H1 (cell line): ENCODE measurements at regions not wholly inside any gene's neighbourhood (a gene's known extent, or its start where the extent isn't known, plus 50 kb on each side); places are given as distances from the start of the nearest gene placed in this dataset.

Experiments
- CTCF ChIA-PET: fragments of 300-600 bp; sonication (Branson Sonifier 250); formaldehyde crosslinking; loops from one replicate; lab custom pipeline; 2021; ENCODE audit not compliant: partially characterized antibody; lab: Charles Lee
- POLR2A ChIA-PET: fragments of 300-600 bp; sonication (Branson Sonifier 250); formaldehyde crosslinking; loops from one replicate; lab custom pipeline; 2021; ENCODE audit warnings: inconsistent platforms; ENCODE audit not compliant: partially characterized antibody; lab: Charles Lee
- DNase-seq, 2 experiments: peaks; one replicate each; pipeline versions ENCODE4 v3.0.0 to v3.0.0-alpha.2; 2010 to 2022; ENCODE audit warnings: low spot score in 2 of 2, low read depth in 1 of 2, mixed read lengths in 1 of 2
- FAIRE-seq: peaks from 2 replicates; lab custom pipeline; 2011; peaks lifted over from hg19 to GRCh38; lab: Jason Lieb, UNC
- H2AFZ ChIP-seq: 2 replicates; pipeline ENCODE4 v1.8.1; 2012; ENCODE audit warnings: low read length, inconsistent platforms
- H2AK5ac ChIP-seq: 2 replicates; pipeline ENCODE4 v1.6.1; 2013; ENCODE audit warnings: low read depth, low read length
- H2BK120ac ChIP-seq: replicated peaks from 2 replicates; pipeline ENCODE3; 2013; ENCODE audit warnings: low read depth, low read length, inconsistent platforms
- H2BK12ac ChIP-seq: 2 replicates; pipeline ENCODE4 v1.6.1; 2013; ENCODE audit warnings: low read depth, low read length
- H2BK15ac ChIP-seq: 2 replicates; pipeline ENCODE4 v1.6.1; 2013; ENCODE audit warnings: low read length
- H2BK20ac ChIP-seq: 2 replicates; pipeline ENCODE4 v1.6.1; 2013; ENCODE audit warnings: low read length
- H2BK5ac ChIP-seq: 2 replicates; pipeline ENCODE4 v1.6.1; 2013; ENCODE audit warnings: low read depth, low read length
- H3K14ac ChIP-seq: 2 replicates; pipeline ENCODE4 v1.6.1; 2013; ENCODE audit warnings: inconsistent platforms; ENCODE audit not compliant: insufficient read length
- H3K18ac ChIP-seq: 2 replicates; pipeline ENCODE4 v1.6.1; 2013; ENCODE audit warnings: low read length; ENCODE audit errors: extremely low read depth
- H3K23ac ChIP-seq: 2 replicates; pipeline ENCODE4 v1.6.1; 2013; ENCODE audit warnings: inconsistent platforms; ENCODE audit not compliant: insufficient read length
- H3K23me2 ChIP-seq: 2 replicates; pipeline ENCODE4 v1.6.1; 2013; ENCODE audit warnings: low read depth, low read length
- H3K27ac ChIP-seq: 2 replicates; pipeline ENCODE4 v1.6.1; 2011; ENCODE audit warnings: low read depth, low read length, inconsistent platforms
- H3K27me3 ChIP-seq, 4 experiments: replicated peaks in 1 of 4; 1 replicate in 1 of 4; 2 replicates in 3 of 4; pipeline versions ENCODE4 v1.6.1 to v1.8.1; 2011 to 2013; ENCODE audit warnings: low read length in 3 of 4, mild to moderate bottlenecking in 3 of 4, inconsistent platforms in 2 of 4, mixed read lengths in 2 of 4, moderate library complexity in 1 of 4; ENCODE audit not compliant: control insufficient read depth in 3 of 4, insufficient read depth in 3 of 4; ENCODE audit errors: extremely low read depth in 1 of 4
- H3K36me3 ChIP-seq, 4 experiments: 2 replicates each; pipeline versions ENCODE4 v1.6.1 to v1.8.1; 2011 to 2013; ENCODE audit warnings: mild to moderate bottlenecking in 4 of 4, low read length in 3 of 4, moderate library complexity in 2 of 4, control low read depth in 1 of 4, inconsistent platforms in 1 of 4; ENCODE audit not compliant: insufficient read depth in 4 of 4, control insufficient read depth in 2 of 4
- H3K4ac ChIP-seq: replicated peaks from 2 replicates; pipeline ENCODE3; 2013; ENCODE audit warnings: low read length, low read depth, mixed read lengths, inconsistent platforms; ENCODE audit not compliant: insufficient read length
- H3K4me1 ChIP-seq, 4 experiments: replicated peaks in 1 of 4; 1 replicate in 1 of 4; 2 replicates in 3 of 4; pipeline versions ENCODE4 v1.6.1 to v1.8.1; 2011 to 2013; ENCODE audit warnings: low read length in 3 of 4, inconsistent platforms in 2 of 4, mixed read lengths in 1 of 4; ENCODE audit not compliant: insufficient read depth in 4 of 4, control insufficient read depth in 3 of 4
- H3K4me2 ChIP-seq, 2 experiments: 2 replicates each; pipeline versions ENCODE4 v1.6.1 to v1.8.1; 2011 to 2013; ENCODE audit warnings: low read depth in 2 of 2, low read length in 2 of 2, control low read depth in 1 of 2, inconsistent platforms in 1 of 2, mild to moderate bottlenecking in 1 of 2; ENCODE audit not compliant: insufficient read depth in 1 of 2
- H3K4me3 ChIP-seq, 4 experiments: fragments of 200-600, 300-600 bp in 1 of 4; sonication (generic), shearing (Covaris generic), sonication (Bioruptor Twin) in 1 of 4; 2 replicates each; pipeline versions ENCODE4 v1.5.1 to v1.8.1; 2011 to 2016; ENCODE audit warnings: low read length in 4 of 4, low read depth in 3 of 4, control low read depth in 2 of 4, inconsistent platforms in 2 of 4, mild to moderate bottlenecking in 2 of 4, mixed read lengths in 1 of 4, moderate library complexity in 1 of 4; ENCODE audit not compliant: insufficient read depth in 2 of 4; ENCODE audit errors: extremely low read depth in 1 of 4
- H3K56ac ChIP-seq: replicated peaks from 2 replicates; pipeline ENCODE3; 2013; ENCODE audit warnings: low read depth, mild to moderate bottlenecking, mixed read lengths, low read length, inconsistent platforms; ENCODE audit not compliant: insufficient read length
- H3K79me1 ChIP-seq: 2 replicates; pipeline ENCODE4 v1.6.1; 2013; ENCODE audit warnings: low read depth, low read length, control low read depth
- H3K79me2 ChIP-seq, 2 experiments: 2 replicates each; pipeline versions ENCODE4 v1.6.1 to v1.8.1; 2012 to 2013; ENCODE audit warnings: low read length in 2 of 2, mild to moderate bottlenecking in 2 of 2, inconsistent platforms in 1 of 2; ENCODE audit not compliant: insufficient read depth in 2 of 2, control insufficient read depth in 1 of 2
- H3K9ac ChIP-seq, 4 experiments: replicated peaks in 1 of 4; 1 replicate in 1 of 4; 2 replicates in 3 of 4; pipeline versions ENCODE4 v1.6.1 to v1.8.1; 2011 to 2013; ENCODE audit warnings: low read depth in 3 of 4, low read length in 3 of 4, control low read depth in 2 of 4, mild to moderate bottlenecking in 2 of 4, moderate library complexity in 2 of 4, inconsistent platforms in 1 of 4; ENCODE audit errors: extremely low read depth in 1 of 4
- H3K9me3 ChIP-seq, 2 experiments: 2 replicates each; pipeline versions ENCODE4 v1.6.1 to v1.8.1; 2012 to 2013; ENCODE audit warnings: mild to moderate bottlenecking in 2 of 2, moderate library complexity in 2 of 2, control low read depth in 1 of 2, inconsistent platforms in 1 of 2, low read depth in 1 of 2, low read length in 1 of 2, mixed read lengths in 1 of 2; ENCODE audit not compliant: insufficient read depth in 2 of 2
- H4K20me1 ChIP-seq, 2 experiments: replicated peaks in 1 of 2; 2 replicates each; pipeline versions ENCODE3 to v1.8.1; 2011 to 2013; ENCODE audit warnings: inconsistent platforms in 2 of 2, low read length in 2 of 2, mild to moderate bottlenecking in 1 of 2; ENCODE audit not compliant: insufficient read depth in 2 of 2, control insufficient read depth in 1 of 2
- H4K5ac ChIP-seq: 2 replicates; pipeline ENCODE4 v1.6.1; 2013; ENCODE audit warnings: low read length, low read depth, mixed read lengths, inconsistent platforms; ENCODE audit not compliant: insufficient read length
- H4K8ac ChIP-seq: 2 replicates; pipeline ENCODE4 v1.8.0; 2013; ENCODE audit warnings: mild to moderate bottlenecking, moderate library complexity, low read length, inconsistent platforms; ENCODE audit not compliant: insufficient read depth; ENCODE audit errors: extremely low read depth
- H4K91ac ChIP-seq: replicated peaks from 2 replicates; pipeline ENCODE3; 2013; ENCODE audit warnings: low read length, mixed read lengths, inconsistent platforms; ENCODE audit not compliant: insufficient read length
- ASH2L ChIP-seq: fragments of 200-600, 300-600 bp; sonication (generic); IDR thresholded peaks from one replicate; pipeline ENCODE4 v1.7.1; 2017; ENCODE audit warnings: low read length
- CEBPB ChIP-seq: IDR thresholded peaks from 2 replicates; pipeline ENCODE4 v1.6.1; 2012; ENCODE audit warnings: low read depth, low read length
- CTBP2 ChIP-seq: IDR thresholded peaks from 2 replicates; pipeline ENCODE4 v1.7.0; 2011; ENCODE audit warnings: borderline replicate concordance, mild to moderate bottlenecking, moderate library complexity, mixed read lengths, low read length; ENCODE audit not compliant: insufficient read depth, insufficient read length
- EGR1 ChIP-seq: IDR thresholded peaks from 2 replicates; pipeline ENCODE4 v1.6.1; 2011; ENCODE audit warnings: low read depth, low read length, borderline replicate concordance
- MAFK ChIP-seq: IDR thresholded peaks from 2 replicates; pipeline ENCODE4 v1.6.1; 2012; ENCODE audit warnings: low read depth, mild to moderate bottlenecking, improper control_type of control experiment, low read length
- POU5F1 ChIP-seq: IDR thresholded peaks from 2 replicates; pipeline ENCODE4 v1.6.1; 2011; ENCODE audit warnings: low read depth, mild to moderate bottlenecking, low read length, moderate library complexity
- RBBP5 ChIP-seq: IDR thresholded peaks from 2 replicates; pipeline ENCODE4 v1.7.1; 2012; ENCODE audit warnings: low read depth, mild to moderate bottlenecking, inconsistent platforms, low read length, moderate library complexity, borderline replicate concordance
- SIRT6 ChIP-seq: IDR thresholded peaks from one replicate; pipeline ENCODE4 v1.7.1; 2012; ENCODE audit warnings: low read length, inconsistent platforms
- TAF7 ChIP-seq: optimal IDR thresholded peaks from 2 replicates; pipeline ENCODE3; 2011; ENCODE audit warnings: low read depth, mild to moderate bottlenecking, inconsistent platforms, low read length, moderate library complexity, borderline replicate concordance
- TCF12 ChIP-seq: IDR thresholded peaks from 2 replicates; pipeline ENCODE4 v1.6.1; 2011; ENCODE audit warnings: low read depth, mild to moderate bottlenecking, low read length
- WGBS, 2 experiments: shearing (Covaris generic) in 1 of 2; methylation state at CpG; one replicate each; pipeline versions ENCODE4 v1.1.6 to v1.1.7; 2013 to 2015; ENCODE audit warnings: low lambda C conversion rate in 2 of 2, mixed read lengths in 2 of 2, inconsistent platforms in 1 of 2, low coverage in 1 of 2, missing lambda C conversion rate in 1 of 2; ENCODE audit not compliant: insufficient replicate concordance in 2 of 2, insufficient coverage in 1 of 2, insufficient read length in 1 of 2; ENCODE audit errors: extremely low coverage in 1 of 2, missing lambda C conversion rate in 1 of 2; 5-methylcytosine and 5-hydroxymethylcytosine counted together

DNA sequence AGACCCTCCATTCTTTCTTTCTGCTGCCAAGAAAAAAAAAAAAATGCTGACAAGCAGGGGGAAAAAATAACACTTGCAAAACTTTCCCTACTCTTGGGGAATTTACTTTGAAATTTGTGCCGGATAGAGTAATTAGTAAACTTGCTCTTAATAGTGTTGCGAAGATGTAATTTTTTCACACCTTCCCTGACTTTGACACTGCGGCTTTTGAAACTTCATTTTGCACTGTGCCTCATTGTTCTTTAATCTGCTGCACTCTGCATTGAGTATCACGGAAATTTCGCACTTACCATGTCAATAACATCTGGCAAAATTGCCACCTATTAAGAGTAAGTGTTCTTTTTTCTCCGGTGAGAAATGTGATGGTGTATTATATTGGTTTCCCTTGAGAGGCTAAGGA, 596.1 kb downstream of the VRK1 start:
- ChIA-PET POLR2A (no interaction called here), CTCF (no interaction called here)
- Histone ChIP-seq H3K79me1 (no peaks in the 10 kb centered on the region), H3K27me3 (no peaks in the 10 kb centered on the region), H3K27ac (no peak overlapping the region), H3K4me2 (no peak overlapping the region), H2BK5ac (no peak overlapping the region), H3K4me3 (no peak overlapping the region), H2BK120ac (no peak overlapping the region), H2BK15ac (no peak overlapping the region), H3K36me3 (no peaks in the 10 kb centered on the region; a peak in 1 of 8 replicates), H3K23me2 (no peaks in the 10 kb centered on the region), H3K4ac (no peak overlapping the region), H3K9ac (no peak overlapping the region), H3K56ac (no peak overlapping the region), H3K79me2 (no peaks in the 10 kb centered on the region), H3K23ac (no peak overlapping the region), H2BK20ac (no peak overlapping the region), H4K91ac (no peak overlapping the region), H3K14ac (no peak overlapping the region), H2BK12ac (no peak overlapping the region), H2AFZ (no peak overlapping the region), H3K4me1 (peaks cover 0 to 9% (median 3%) of the 10 kb centered on the region in 4 experiments; a peak in 4 of 7 replicates), H3K18ac (no peak overlapping the region), H4K8ac (no peak overlapping the region), H4K5ac (no peak overlapping the region), H3K9me3 (no peaks in the 10 kb centered on the region), H2AK5ac (no peak overlapping the region), H4K20me1 (no peaks in the 10 kb centered on the region)
- TF ChIP-seq EGR1 (no peak), ASH2L (no peak), TAF7 (no peak), CEBPB (no peak), CTBP2 (no peak), RBBP5 (no peak), SIRT6 (no peak), POU5F1 (no peak), TCF12 (no peak), MAFK (no peak)
- 89% methylated on average over 6 of the region's 6 CpGs; no CpG with 5 or more reads in 1 of the 2 experiments for WGBS, 2 experiments
- no peak for DNase-seq
- no peak for FAIRE-seq
